HG03442 (cell line): ENCODE measurements at regions not wholly inside any gene's neighbourhood (a gene's known extent, or its start where the extent isn't known, plus 50 kb on each side); places are given as distances from the start of the nearest gene placed in this dataset.

Source experiments
- ATAC-seq: cut with Tn5 transposase; IDR thresholded peaks from one replicate; pipeline ENCODE4 v1.9.1; 2021; ENCODE audit warnings: mild to moderate bottlenecking, moderate library complexity; ENCODE audit not compliant: unreplicated experiment

DNA sequence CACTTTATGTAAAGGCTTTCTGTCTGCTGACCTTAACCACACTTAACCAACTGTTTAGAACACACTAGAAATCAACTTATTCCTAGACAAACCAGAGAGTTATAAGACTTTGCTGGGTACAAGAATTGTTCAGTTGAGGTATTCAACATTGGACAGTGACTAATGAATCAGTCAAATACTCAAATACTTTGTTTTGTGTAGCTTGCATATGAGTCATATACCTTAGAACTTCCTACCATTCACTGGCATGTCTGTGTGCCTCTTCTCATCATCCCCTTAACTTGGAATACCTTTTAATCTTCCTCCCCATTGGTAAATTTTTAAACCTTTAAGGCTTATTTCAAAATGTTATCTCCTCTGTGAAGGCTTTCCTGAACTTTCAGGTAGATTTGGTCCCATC is 708.8 kb upstream of the GRIA3 start:
- no peak for ATAC-seq

- no peak for ATAC-seq
These were observed 683.5 kb upstream of the GRIA3 start for GRCh38 chrX:122500556-122500955.

- ATAC-seq, result no peak
These were observed 682.4 kb upstream of the GRIA3 start for GRCh38 chrX:122501652-122502051.

GRCh38 chrX:122504026-122504425 is 680.1 kb upstream of the GRIA3 start:
- no peak for ATAC-seq

- no peak for ATAC-seq
These were observed 671.5 kb upstream of the GRIA3 start for GRCh38 chrX:122512561-122513072.

GRCh38 chrX:122517786-122518185 is 666.3 kb upstream of the GRIA3 start:
- no peak for ATAC-seq

DNA sequence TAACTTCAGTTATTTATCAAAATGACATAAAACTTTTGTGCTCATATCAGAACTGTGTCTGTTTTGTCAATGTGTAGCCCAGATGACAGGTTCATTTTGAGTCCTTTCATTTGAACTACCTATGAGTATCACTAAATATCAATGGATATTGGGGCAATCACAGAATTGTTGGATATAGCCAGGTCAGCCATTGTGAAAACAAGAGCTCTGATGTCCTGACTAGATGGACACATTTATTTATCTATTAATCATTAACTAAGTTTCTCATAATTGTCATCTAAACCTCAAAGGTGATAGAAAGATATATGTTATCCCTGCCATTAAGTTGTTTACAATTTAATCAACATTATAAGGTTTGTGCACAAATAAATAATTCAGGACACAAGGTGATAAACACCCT is 638.3 kb upstream of the GRIA3 start:
- no peak for ATAC-seq

DNA sequence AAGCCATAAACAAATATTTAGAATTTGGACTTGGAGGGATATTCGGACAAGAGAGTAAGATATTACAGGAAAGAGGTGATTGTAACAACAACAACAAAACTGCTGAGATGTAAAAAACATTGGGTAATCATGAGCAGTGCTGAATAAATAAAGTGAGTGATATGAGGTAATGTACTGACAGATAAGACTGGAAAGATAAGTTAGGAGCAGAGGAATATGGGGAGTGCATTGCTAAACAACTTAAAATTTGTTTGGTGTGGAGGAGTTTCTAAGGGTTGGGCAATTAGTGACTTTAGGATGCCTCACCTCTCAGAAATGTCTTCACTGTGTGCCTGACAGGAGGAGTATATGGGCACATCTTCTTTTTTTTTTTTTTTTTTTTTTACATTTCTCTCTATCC is 637.8 kb upstream of the GRIA3 start:
- ATAC-seq, result no peak

DNA sequence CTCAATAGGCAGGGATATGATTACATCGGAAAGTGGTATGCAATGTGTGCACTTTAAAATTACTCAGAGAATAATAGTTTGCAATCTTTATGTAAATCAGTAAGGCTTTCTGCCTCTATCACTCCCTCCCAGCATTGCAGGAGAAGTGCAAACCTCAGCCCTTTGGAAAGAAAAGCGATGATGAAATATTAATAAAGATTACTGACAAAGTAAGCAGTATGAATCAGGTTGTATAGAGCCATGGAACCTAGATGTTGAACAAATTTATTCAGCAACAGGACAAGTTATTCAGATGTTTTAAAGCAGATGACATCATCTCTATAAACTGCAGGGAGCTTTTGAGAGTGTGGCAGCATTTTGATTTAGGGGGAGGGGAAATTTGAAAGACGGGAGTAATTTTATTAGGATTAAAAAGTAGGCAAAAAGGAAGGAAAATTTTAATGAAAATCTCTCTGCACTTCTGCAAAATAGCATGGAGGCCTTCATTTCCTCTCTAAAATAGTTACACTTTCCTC is 631.7 kb upstream of the GRIA3 start:
- no peak for ATAC-seq

DNA sequence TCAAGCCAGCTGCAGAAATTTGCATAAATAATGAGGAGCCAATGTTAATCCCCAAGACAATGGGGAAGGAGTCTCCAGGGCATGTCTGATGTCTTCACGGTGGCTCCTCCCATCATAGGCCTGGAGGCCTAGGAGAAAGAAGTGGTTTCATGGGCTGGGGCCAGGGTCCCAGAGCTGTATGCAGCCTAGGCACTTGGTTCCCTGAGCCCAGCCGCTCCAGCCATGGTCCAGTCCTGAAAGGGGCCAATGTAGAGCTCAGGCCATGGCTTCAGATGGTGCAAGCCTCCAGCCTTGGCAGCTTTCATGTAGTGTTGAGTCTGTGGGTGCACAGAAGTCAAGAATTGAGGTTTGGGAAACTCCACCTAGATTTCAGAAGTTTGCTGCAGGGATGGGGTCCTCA is 628.2 kb upstream of the GRIA3 start:
- no peak for ATAC-seq

DNA sequence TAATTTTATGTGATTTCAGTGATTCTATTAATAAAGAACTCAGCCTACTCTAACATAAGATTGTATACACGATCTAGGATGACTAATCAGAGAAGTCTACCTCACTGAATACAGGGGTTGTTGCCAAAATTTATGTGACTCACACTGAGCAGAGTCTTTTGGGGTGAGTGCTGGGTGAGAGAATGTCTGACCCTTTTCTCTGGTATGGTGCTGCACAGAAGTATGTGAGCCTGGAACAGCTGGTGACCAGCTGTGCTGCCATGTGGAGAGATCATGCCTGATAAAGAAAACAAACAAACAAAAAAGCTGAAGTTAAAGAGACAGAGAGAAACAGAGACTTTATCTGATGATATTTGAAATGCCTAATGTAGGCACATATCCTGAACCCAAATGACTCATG is 618.1 kb upstream of the GRIA3 start:
- ATAC-seq, result no peak

- ATAC-seq, result no peak
These were observed 617.7 kb upstream of the GRIA3 start for GRCh38 chrX:122566401-122566800.

DNA sequence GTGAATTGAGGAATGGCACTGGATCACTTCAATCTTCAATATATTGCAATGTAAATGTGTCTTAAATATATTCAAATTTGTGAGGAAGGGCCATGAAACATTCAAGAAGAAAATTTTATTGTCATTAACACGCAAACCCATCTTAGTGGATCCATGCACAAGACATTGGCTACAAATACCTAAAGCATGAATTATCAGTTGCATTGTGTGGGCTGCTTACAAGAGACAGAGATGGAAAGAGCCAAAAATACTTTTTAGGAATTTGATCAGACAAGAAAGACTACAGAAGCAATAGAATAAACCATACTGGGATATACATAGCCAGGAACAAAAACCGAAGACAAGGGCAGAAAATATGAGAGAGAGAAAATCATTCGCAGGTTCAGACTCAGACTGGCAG is 616.2 kb upstream of the GRIA3 start:
- ATAC-seq, result no peak

DNA sequence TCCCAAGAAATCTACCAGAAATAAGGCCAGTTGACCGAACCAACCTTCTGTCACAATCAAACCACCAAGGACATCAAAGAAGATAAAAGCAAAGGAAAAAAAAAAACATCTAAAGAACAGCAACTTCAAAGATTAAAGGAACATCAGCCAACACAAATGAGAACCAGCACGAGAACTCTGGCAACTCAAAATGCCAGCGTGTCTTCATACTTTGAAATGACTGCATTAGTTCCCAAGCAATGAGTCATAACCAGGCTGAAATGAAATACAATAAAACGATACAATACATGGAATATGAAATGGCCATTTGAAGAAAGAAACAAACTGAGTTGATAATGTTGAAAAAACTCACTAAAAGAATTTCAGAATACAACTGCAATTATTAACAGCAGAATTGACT is 611.6 kb upstream of the GRIA3 start:
- no peak for ATAC-seq

DNA sequence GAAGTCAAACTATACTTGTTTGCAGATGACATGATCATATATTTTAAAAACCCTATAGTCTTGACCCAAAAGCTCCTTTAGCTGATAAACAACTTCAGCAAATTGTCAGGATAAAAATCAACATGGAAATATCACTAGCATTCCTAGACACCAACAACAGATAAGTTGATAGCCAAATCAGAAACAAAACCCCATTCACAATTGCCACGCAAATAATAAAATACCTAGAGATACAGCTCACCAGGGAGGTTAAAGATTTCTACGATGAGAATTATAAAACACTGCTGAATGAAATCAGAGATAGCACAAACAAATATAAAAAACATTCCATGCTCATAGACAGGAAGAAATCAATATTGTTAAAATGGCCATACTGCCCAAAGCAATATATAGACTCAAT is 605.0 kb upstream of the GRIA3 start:
- ATAC-seq, result no peak

- no peak for ATAC-seq
These were observed 604.6 kb upstream of the GRIA3 start for GRCh38 chrX:122579526-122579925.

- ATAC-seq, result no peak
These were observed 601.7 kb upstream of the GRIA3 start for GRCh38 chrX:122582280-122582974.

GRCh38 chrX:122582975-122583305 is 601.1 kb upstream of the GRIA3 start:
- no peak for ATAC-seq

DNA sequence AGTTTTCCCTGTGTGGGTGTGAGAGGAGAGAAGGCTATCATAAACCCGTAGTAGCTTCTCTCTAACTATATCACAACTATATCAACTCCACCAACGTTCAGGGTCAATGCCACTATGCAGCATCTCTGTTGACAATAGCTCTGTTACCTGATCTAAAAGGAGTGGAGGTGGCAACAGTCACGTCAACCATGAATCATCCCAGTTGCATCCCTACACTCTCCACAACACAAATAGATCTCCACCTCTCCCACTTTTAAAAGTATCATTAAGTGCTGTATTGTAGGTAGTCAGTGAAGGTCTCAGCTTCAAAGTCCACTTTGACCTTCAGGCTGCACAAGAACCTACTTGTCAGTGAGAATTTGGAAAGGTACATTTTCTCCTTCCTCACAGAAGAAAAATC is 600.5 kb upstream of the GRIA3 start:
- ATAC-seq, result no peak

DNA sequence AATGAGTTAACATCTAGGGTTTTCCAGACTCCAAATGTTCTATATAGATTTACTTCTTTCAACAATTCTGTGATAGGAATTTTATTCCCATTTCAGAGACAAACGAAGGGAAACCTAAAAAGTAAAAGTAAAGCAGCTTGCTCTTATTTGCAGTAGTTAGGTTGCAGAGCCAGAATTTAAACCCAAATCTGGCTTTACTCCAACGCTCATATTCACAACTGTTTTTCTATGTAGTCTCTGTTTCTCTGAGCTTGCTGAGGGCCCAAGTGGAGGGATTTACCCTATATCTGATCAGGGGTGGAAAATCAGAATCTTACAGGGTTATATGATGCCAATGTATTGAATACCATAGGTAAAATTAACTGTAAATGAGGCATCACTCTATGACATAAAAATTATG is 599.1 kb upstream of the GRIA3 start:
- no peak for ATAC-seq

- ATAC-seq, result no peak
These were observed 597.2 kb upstream of the GRIA3 start for GRCh38 chrX:122586831-122587230.

GRCh38 chrX:122591546-122591945 is 592.5 kb upstream of the GRIA3 start:
- ATAC-seq, result no peak

DNA sequence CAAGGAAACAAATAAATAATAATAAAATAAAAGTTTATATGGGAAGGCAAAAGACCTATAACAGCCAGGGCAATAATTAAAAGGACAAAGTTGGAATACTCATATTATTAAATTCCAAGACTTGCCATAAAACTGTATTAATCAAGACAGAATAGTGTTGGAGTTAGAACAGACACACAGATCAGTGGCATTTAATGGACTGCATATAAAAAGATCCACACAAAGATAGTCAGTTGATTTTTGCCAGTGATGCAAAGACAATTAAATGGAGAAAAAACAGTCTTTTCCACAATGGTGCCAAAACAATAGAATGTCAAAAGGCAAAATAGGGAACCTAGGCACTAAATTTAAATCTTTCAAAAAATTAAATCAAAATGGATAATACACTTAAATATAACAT is 587.1 kb upstream of the GRIA3 start:
- ATAC-seq, result no peak
